WTC11 (cell line): ENCODE measurements at regions not wholly inside any gene's neighbourhood (a gene's known extent, or its start where the extent isn't known, plus 50 kb on each side); places are given as distances from the start of the nearest gene placed in this dataset.

ENCODE experiments used
- ATAC-seq: fragments of 200-7000 bp; cut with Tn5 transposase; 2 replicates; pipeline ENCODE4 v1.10.0; 2021; ENCODE audit warnings: mild to moderate bottlenecking, moderate library complexity
- CTCF ChIA-PET: fragments of 300-600 bp; sonication (Branson Sonifier 250); formaldehyde crosslinking; loops from one replicate; lab custom pipeline; 2021; ENCODE audit warnings: antibody characterized with exemption; lab: Charles Lee
- POLR2A ChIA-PET: fragments of 350-600 bp; sonication (Branson Sonifier 250); formaldehyde crosslinking; loops from one replicate; lab custom pipeline; 2021; ENCODE audit warnings: antibody characterized with exemption; lab: Charles Lee
- DNase-seq: peaks from one replicate; pipeline ENCODE4 v3.0.0; 2021; ENCODE audit warnings: low spot score
- H3K27ac Mint-ChIP-seq: 2 replicates; pipeline ENCODE4 v1.8.0; 2021; ENCODE audit warnings: mixed read lengths
- H3K27me3 Mint-ChIP-seq: 2 replicates; pipeline ENCODE4 v1.8.0; 2021; ENCODE audit warnings: low read depth, mild to moderate bottlenecking, moderate library complexity, mixed read lengths
- H3K36me3 Mint-ChIP-seq: 2 replicates; pipeline ENCODE4 v1.8.0; 2021; ENCODE audit warnings: mixed read lengths
- H3K4me1 Mint-ChIP-seq: 2 replicates; pipeline ENCODE4 v1.8.0; 2022; ENCODE audit warnings: mixed read lengths
- H3K4me3 Mint-ChIP-seq: 2 replicates; pipeline ENCODE4 v1.8.0; 2021; ENCODE audit warnings: mild to moderate bottlenecking, moderate library complexity, mixed read lengths
- H3K9me3 Mint-ChIP-seq: 2 replicates; pipeline ENCODE4 v1.8.0; 2021; ENCODE audit warnings: mixed read lengths
- AFF4 ChIP-seq: sonication (generic); formaldehyde crosslinking; IDR thresholded peaks from 2 replicates; pipeline ENCODE4 v1.8.1; 2023; ENCODE audit warnings: mild to moderate bottlenecking, missing genetic modification reagents, borderline replicate concordance
- CREB1 ChIP-seq: sonication (generic); formaldehyde crosslinking; IDR thresholded peaks from 2 replicates; pipeline ENCODE4 v1.8.0; 2023; ENCODE audit warnings: mild to moderate bottlenecking, missing genetic modification reagents
- ESRRA ChIP-seq: sonication (generic); formaldehyde crosslinking; IDR thresholded peaks from 2 replicates; pipeline ENCODE4 v1.8.1; 2022; ENCODE audit warnings: mild to moderate bottlenecking, missing genetic modification reagents, borderline replicate concordance
- FOXJ3 ChIP-seq: sonication (generic); formaldehyde crosslinking; IDR thresholded peaks from 2 replicates; pipeline ENCODE4 v1.9.0; 2021; ENCODE audit warnings: missing genetic modification reagents, mild to moderate bottlenecking, borderline replicate concordance
- FOXP1 ChIP-seq: sonication (generic); formaldehyde crosslinking; IDR thresholded peaks from 2 replicates; pipeline ENCODE4 v1.8.0; 2022; ENCODE audit warnings: missing genetic modification reagents, mild to moderate bottlenecking, moderate library complexity, borderline replicate concordance
- GRHL2 ChIP-seq: fragments of 250-450 bp; sonication (Bioruptor Pico); IDR thresholded peaks from 2 replicates; pipeline ENCODE4 v1.8.0; 2022; ENCODE audit warnings: mild to moderate bottlenecking, moderate library complexity; ENCODE audit not compliant: insufficient replicate concordance, severe bottlenecking
- HMGA2 ChIP-seq: fragments of 250-450 bp; sonication (Bioruptor Pico); IDR thresholded peaks from 2 replicates; pipeline ENCODE4 v1.4.0; 2021; ENCODE audit warnings: mild to moderate bottlenecking, moderate library complexity
- IRF2 ChIP-seq: sonication (generic); formaldehyde crosslinking; IDR thresholded peaks from 2 replicates; pipeline ENCODE4 v1.8.0; 2022; ENCODE audit warnings: low read depth, missing genetic modification reagents, borderline replicate concordance
- NFE2L1 ChIP-seq: sonication (generic); formaldehyde crosslinking; IDR thresholded peaks from 2 replicates; pipeline ENCODE4 v1.8.1; 2023; ENCODE audit warnings: missing genetic modification reagents
- PRRX2 ChIP-seq: fragments of 250-450 bp; sonication (Bioruptor Pico); IDR thresholded peaks from 2 replicates; pipeline ENCODE4 v1.8.0; 2021; ENCODE audit warnings: mild to moderate bottlenecking
- SOX15 ChIP-seq: fragments of 250-450 bp; sonication (Bioruptor Pico); IDR thresholded peaks from 2 replicates; pipeline ENCODE4 v1.9.0; 2021; ENCODE audit warnings: mild to moderate bottlenecking
- TCF7 ChIP-seq: sonication (generic); formaldehyde crosslinking; IDR thresholded peaks from 2 replicates; pipeline ENCODE4 v1.8.0; 2022; ENCODE audit warnings: mild to moderate bottlenecking, low read depth, missing genetic modification reagents, moderate library complexity
- USF2 ChIP-seq: sonication (generic); formaldehyde crosslinking; IDR thresholded peaks from 2 replicates; pipeline ENCODE4 v1.8.1; 2023; ENCODE audit warnings: mild to moderate bottlenecking, missing genetic modification reagents, moderate library complexity
- ZNF396 ChIP-seq: fragments of 250-450 bp; sonication (Bioruptor Pico); IDR thresholded peaks from 2 replicates; pipeline ENCODE4 v1.8.0; 2021; ENCODE audit warnings: mild to moderate bottlenecking, moderate library complexity, borderline replicate concordance
- ZSCAN18 ChIP-seq: fragments of 250-450 bp; sonication (Bioruptor Pico); IDR thresholded peaks from 2 replicates; pipeline ENCODE4 v2.1.2; 2022; ENCODE audit warnings: mild to moderate bottlenecking, moderate library complexity
- TF ChIP-seq, protein P1 (sequence below): sonication (generic); formaldehyde crosslinking; conservative IDR thresholded peaks from 2 replicates; pipeline ENCODE4 v1.8.1; 2023; ENCODE audit warnings: mild to moderate bottlenecking, low read depth, missing genetic modification reagents, moderate library complexity
- TF ChIP-seq, protein P2 (sequence below): sonication (generic); formaldehyde crosslinking; IDR thresholded peaks from 2 replicates; pipeline ENCODE4 v1.8.1; 2022; ENCODE audit warnings: low read depth, missing genetic modification reagents, borderline replicate concordance
- TF ChIP-seq, protein P3 (sequence below): fragments of 250-450 bp; sonication (Bioruptor Pico); IDR thresholded peaks from 2 replicates; pipeline ENCODE4 v1.8.0; 2021; ENCODE audit warnings: mild to moderate bottlenecking

DNA sequence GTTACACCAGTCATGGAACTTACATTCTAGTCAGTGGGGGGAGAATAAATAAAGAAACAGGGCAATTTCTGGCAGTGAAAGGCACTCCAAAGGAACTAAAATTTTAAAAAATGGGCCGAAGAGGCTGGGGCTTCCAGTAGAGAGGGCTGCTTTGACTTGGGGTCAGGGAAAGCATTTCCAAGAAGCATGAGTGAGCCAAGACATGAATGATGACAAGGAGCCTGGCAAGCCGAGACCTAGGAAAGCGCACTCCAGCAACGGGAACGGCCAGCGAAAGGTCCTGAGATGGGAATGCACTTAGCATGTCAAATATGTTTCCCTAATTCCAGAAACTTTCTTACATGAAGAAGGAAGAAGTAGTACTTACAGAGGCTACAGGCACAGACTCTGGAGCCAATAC lies 95.4 kb upstream of the NGF start (continued):
- no peak for TF ChIP-seq SOX15 (CRISPR knock-in tag)
- no peak for TF ChIP-seq CREB1 (CRISPR knock-in tag)
- TF ChIP-seq FOXJ3 (CRISPR knock-in tag), result no peak
- TF ChIP-seq, all 79 proteins: peak for 0

- H3K27ac Mint-ChIP-seq, result no peak overlapping the region
- DNase-seq (no peak), ATAC-seq (no peak)
- peaks cover 13% of the 10 kb centered on the region for H3K4me1 Mint-ChIP-seq
- ChIA-PET CTCF (no interaction called here), POLR2A (no interaction called here)
- no peaks in the 10 kb centered on the region for H3K9me3 Mint-ChIP-seq
- no peak overlapping the region for H3K4me3 Mint-ChIP-seq
- TF ChIP-seq FOXP1 (CRISPR knock-in tag) (no peak), GRHL2 (CRISPR knock-in tag) (no peak), TCF7 (no peak), USF2 (CRISPR knock-in tag) (no peak), PRRX2 (no peak), ZNF396 (CRISPR knock-in tag) (no peak), AFF4 (CRISPR knock-in tag) (no peak), HMGA2 (CRISPR knock-in tag) (no peak), NFE2L1 (CRISPR knock-in tag) (no peak), ZSCAN18 (CRISPR knock-in tag) (no peak), ESRRA (CRISPR knock-in tag) (no peak), IRF2 (CRISPR knock-in tag) (no peak)
- TF ChIP-seq, protein P1, sequence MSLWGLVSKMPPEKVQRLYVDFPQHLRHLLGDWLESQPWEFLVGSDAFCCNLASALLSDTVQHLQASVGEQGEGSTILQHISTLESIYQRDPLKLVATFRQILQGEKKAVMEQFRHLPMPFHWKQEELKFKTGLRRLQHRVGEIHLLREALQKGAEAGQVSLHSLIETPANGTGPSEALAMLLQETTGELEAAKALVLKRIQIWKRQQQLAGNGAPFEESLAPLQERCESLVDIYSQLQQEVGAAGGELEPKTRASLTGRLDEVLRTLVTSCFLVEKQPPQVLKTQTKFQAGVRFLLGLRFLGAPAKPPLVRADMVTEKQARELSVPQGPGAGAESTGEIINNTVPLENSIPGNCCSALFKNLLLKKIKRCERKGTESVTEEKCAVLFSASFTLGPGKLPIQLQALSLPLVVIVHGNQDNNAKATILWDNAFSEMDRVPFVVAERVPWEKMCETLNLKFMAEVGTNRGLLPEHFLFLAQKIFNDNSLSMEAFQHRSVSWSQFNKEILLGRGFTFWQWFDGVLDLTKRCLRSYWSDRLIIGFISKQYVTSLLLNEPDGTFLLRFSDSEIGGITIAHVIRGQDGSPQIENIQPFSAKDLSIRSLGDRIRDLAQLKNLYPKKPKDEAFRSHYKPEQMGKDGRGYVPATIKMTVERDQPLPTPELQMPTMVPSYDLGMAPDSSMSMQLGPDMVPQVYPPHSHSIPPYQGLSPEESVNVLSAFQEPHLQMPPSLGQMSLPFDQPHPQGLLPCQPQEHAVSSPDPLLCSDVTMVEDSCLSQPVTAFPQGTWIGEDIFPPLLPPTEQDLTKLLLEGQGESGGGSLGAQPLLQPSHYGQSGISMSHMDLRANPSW (CRISPR knock-in tag), result no peak
- TF ChIP-seq, protein P2, sequence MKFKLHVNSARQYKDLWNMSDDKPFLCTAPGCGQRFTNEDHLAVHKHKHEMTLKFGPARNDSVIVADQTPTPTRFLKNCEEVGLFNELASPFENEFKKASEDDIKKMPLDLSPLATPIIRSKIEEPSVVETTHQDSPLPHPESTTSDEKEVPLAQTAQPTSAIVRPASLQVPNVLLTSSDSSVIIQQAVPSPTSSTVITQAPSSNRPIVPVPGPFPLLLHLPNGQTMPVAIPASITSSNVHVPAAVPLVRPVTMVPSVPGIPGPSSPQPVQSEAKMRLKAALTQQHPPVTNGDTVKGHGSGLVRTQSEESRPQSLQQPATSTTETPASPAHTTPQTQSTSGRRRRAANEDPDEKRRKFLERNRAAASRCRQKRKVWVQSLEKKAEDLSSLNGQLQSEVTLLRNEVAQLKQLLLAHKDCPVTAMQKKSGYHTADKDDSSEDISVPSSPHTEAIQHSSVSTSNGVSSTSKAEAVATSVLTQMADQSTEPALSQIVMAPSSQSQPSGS (CRISPR knock-in tag), result no peak
- TF ChIP-seq, protein P3, sequence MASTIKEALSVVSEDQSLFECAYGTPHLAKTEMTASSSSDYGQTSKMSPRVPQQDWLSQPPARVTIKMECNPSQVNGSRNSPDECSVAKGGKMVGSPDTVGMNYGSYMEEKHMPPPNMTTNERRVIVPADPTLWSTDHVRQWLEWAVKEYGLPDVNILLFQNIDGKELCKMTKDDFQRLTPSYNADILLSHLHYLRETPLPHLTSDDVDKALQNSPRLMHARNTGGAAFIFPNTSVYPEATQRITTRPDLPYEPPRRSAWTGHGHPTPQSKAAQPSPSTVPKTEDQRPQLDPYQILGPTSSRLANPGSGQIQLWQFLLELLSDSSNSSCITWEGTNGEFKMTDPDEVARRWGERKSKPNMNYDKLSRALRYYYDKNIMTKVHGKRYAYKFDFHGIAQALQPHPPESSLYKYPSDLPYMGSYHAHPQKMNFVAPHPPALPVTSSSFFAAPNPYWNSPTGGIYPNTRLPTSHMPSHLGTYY (CRISPR knock-in tag), result no peak
- H3K36me3 Mint-ChIP-seq, result no peaks in the 10 kb centered on the region
- no peaks in the 10 kb centered on the region for H3K27me3 Mint-ChIP-seq
Measured at GRCh38 chr1:115432061-115432460, 94.0 kb upstream of the NGF start.
